GM21526 (cell line): ENCODE measurements at regions not wholly inside any gene's neighbourhood (a gene's known extent, or its start where the extent isn't known, plus 50 kb on each side); places are given as distances from the start of the nearest gene placed in this dataset.

Experiments used
- ATAC-seq: cut with Tn5 transposase; IDR thresholded peaks from one replicate; pipeline ENCODE4 v1.9.1; 2021; ENCODE audit warnings: moderate library complexity; ENCODE audit not compliant: unreplicated experiment, low FRiP score

DNA sequence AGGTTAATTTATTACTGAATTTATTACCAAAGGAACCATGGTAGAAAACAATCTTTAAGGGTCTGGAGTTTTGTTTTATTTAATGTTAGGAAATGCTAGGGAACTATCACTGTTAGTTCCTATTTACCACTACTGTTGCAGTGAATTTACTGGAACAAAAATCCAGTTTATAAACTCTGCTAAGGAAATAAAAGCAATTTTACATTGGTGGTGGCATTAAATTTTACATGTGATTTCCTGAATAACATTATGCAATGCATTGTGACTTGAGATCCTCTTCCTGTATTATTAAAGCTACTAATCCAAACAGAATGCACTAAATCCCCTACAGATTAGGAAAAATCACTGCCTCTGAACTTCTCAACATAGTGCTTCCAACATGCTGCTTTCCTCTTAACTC lies 599.5 kb upstream of the PTGER4 start:
- no peak for ATAC-seq

DNA sequence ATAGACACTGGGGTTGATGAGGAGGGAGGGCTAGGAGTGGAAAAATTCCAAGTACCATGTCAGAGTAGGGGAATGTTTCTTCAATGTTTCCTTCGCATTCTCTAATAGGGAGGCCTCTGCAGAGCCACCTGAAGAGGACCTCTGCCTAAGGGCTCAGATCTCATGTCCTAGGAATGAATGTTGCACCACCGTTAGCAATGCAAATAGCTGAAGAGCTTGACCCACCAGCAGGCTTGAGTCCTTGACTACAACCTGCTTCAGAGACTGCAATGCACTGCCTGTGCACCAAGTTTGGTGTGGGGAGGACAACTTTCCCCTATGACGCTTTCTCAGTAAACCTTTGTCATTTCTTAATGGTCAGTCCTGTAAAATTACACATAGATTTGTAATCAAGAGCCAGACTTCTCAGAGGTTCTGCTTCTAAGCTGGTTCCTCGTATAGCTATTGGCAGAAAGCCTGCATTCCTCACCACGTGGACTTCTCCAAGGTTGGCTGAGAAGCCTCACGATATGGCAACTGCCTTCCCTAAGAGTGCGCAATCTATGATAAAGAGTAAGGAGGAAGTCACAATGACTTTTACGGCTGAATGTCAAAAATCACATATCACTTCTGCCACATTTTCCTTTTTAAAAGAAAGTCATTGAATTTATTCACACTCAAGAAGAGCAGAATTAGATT lies 600.7 kb upstream of the PTGER4 start:
- ATAC-seq = no peak

DNA sequence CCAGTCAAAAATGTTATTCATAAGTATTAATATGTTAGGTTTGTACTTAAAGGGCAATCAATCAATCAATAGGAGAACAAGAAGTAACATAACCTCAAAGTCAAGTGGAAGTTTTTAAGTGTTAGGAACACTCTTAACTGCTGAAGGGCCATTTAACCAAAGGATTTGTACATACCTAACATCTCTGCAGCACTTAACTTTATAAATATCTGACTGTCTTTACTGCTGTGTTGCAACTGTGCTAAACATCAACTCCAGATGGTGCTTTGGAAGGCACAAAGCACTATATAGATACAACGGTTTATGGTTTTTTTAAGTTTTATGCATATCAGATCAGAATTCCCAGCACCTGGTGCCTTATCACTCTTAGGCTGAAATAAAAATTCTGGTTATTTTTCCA lies 604.9 kb upstream of the PTGER4 start:
- ATAC-seq = no peak

DNA sequence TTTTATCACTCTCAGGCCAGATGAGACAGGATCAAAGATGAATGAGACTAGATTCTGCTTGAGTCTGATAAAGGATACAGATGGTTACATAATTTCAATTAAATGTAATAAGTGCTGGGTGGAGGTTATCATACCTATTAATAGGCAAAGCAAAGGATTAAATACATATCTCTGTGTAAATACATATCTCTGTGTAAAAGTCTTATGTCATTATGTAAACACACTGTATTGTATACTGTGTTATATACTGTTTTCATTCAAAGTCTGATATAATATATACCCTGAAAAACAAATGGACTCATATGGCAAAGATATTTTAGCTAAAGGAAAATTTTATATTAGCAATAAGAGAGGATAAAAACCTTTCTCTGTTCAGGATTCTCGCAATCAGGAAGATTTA lies 605.8 kb upstream of the PTGER4 start:
- ATAC-seq = no peak

DNA sequence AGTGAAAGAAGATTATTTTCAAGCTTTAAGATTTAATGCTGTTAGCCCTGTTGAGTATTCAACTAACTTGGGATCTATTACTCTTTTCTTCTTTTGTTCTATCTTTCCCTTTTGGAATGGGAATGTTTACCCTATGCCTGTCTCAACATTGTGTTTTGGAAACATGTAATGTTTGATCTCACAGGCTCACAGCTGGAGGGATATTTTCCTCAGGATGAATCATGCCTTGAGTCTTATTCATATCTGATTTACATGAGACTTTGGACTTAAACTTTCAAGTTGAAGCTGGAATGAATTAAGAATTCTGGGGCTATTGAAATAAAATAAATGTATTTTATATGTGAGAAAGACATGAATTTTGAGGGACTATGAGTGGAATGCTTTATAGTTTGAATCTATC lies 607.8 kb upstream of the PTGER4 start:
- no peak for ATAC-seq

DNA sequence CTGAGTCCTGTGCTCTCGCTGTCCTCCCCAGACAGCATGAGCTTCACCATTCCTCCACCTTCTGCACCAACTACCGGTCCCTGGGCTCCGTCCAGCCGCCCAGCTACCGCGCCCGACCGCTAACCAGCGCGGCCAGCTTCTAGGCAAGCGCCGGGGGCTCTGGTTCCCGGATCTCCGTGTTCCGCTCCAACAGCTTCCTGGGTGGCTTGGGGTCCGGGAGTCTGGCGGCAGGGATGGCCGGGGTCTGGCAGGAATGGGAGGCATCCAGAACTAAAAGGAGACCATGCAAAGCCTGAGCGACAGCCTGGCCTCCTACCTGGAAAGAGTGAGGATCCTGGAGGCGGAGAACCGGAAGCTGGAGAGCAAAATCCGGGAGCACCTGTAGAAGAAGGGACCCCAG lies 613.1 kb upstream of the PTGER4 start:
- ATAC-seq = no peak

DNA sequence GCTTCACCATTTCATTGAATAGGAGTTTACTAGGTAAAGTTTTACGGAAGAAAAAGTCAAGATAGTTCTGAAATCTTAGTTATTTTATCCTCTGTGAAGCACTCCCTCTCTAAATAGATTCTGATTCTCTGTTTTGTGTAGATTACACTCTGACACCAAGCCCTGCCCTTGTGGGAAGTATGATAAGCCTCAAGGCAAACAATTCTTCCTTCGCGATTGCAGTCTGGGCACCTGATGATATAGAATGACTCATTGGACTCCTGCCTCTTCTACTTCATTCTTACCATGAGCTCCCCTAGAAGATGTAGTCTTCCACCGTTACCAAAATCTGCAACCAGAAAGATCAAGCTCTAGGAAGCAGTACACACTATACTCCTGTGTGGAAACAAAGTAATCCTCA lies 626.9 kb upstream of the PTGER4 start:
- no peak for ATAC-seq

DNA sequence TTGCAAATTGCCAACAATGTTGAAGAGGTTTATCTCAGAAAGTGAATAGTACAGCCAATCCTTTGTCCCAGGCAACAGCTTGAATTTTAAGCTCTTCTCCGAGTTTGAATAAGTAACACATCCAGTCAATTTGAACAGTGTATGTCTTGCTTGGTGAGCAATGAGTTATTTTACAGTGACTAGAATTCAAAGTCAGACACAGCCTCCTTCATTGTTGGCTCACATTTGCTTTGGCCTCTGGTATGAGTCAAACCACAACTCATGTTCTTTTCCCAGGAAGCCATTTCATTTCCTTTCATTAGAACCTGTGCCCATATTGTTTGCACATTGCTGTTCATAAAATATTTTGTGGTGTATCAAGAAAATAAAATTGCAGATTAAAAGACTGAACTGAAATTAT lies 622.0 kb upstream of the DAB2 start:
- no peak for ATAC-seq

DNA sequence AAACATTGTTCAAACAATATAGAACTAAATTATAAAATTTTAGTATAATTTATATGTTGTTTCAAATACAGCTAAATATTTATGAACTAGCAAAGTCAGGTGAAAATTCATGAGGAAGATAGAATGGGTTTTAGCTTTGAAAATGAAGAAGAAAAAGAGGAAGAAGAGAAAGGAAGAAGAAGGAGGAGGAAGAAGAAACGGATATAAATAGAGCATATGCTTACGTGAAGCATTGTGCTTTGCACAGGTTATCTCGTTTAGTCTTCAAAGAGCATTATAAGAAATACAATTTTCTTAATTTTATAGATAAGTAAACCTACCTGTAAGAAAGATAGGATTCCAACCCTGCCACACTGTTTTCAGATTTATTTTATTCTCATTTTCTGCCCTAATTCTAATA lies 620.6 kb upstream of the DAB2 start:
- ATAC-seq = no peak

DNA sequence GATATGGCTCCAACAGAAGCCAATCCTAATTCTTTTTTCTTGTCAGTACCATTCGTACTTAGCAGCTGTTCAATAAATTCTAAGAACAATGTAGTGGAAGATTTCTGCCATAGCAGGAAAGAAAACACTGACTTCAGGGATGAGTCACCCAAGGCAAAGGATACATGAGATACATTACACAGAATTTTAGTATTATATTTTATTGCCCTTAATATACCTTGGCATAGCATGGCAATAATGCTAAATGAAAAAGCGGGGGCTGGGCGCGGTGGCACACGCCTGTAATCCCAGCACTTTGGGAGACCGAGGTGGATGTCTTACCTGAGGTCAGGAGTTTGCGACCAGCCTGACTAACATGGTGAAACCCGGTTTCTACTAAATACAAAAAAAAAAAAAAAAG lies 619.1 kb upstream of the DAB2 start:
- no peak for ATAC-seq

DNA sequence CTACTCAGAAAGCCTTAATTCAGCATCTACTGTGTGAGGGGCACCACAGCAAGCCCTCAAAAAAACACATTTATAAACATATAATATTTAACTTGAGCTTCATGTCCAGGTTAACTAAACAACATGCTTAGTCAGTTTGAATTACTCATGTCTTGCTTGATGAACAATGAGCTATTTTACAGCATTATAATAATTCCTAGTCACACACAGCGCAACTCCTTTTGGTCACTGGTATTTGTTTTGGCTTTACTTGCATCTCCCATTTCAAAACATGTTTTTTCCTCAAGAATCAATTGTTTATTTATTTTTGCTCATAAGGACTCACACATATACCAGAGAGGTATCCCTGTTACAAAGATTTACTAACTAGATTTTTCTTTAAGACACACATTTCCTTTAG lies 616.7 kb upstream of the DAB2 start:
- no peak for ATAC-seq

DNA sequence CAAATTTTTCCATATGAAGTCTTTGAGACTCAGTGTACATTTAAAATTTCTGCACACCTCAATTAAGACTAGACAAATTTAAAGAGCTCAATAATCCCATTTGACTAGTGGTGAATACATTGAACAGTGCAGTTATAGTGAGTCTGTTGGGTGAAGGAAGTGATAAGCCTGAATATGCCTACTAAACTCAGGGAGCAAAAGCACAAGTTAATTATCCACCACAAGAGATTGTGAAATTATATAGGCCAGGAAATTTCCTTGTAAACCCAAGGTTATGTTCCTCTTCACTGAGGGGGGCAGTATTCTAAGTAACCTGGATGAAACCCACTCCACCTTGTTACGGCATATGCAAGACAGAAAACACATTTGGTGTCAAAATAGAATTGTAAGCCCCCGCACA lies 612.9 kb upstream of the DAB2 start:
- no peak for ATAC-seq

DNA sequence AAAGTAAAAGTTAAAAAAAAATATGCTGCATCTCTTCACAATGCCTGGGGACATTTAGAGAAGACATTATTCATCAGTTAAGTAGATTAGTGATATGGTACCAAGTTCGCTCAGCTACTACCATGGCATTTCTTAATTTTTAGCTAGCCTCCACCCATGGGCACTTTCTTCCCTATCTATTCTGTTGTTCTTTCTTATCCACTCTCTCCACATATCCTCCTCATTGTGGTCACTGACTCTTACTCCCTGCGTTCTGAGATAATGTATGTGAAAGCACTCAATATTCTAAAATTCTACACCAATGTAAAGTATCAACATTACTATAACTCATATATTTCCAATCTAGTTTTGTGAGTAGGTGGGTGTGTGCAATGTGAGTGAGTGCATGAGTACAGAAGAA lies 609.7 kb upstream of the DAB2 start:
- ATAC-seq = no peak

DNA sequence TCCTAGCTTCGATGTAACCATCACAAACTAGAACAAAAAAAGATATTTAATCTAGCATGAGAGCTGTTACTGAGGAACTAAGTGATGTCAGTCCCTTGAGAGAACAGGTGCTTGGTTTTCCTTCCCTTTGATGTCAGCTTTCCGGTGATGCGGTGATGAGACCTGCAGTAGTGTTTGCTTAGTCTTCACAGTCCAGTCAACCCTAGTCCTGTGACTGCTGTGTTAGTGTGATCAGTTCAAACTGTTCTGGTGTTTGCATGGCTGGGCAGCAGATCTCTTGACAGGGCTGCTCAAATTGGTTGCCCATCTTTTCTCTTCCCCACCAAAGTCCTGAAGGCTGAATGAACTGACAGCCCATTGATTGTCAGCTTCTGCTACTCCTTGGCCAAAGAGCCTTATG lies 608.6 kb upstream of the DAB2 start:
- peak; percentile 88 for ATAC-seq

DNA sequence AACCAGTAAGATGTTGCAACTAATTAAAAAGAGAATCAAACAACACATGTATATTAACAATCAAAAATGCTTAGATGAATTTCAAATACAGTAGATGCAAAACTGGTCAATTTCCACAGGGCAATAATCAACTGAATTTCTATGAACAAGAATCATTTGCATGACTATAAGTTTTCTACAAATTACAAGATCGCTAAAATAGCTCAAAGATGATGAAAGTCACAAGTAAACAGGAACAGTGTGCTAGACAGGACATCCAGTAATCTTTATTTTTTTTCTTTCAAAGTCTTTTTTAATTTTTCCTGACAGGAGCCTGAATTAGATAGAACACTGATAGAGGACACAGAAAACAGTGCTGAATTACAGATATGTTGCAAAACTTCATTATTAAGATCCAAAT lies 608.2 kb upstream of the DAB2 start:
- ATAC-seq = no peak

DNA sequence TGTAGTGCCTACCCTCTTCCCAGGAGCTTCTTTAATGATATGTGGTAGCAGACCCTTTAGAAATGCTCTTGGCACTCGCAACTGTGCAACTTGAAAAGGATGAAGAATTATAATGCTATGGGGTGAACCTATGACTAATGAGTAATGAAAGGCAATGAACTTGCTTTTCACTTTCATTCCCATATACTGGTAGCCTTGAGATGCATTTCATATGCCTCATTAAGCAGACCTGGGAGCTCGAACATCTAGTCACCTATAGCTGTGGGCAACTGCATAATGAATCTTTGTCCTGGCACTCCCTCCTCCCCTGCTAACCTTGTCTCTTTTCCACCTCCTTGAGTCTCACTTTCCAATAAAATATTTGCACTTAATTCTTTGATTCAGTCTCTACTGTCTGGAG lies 605.9 kb upstream of the DAB2 start:
- no peak for ATAC-seq

DNA sequence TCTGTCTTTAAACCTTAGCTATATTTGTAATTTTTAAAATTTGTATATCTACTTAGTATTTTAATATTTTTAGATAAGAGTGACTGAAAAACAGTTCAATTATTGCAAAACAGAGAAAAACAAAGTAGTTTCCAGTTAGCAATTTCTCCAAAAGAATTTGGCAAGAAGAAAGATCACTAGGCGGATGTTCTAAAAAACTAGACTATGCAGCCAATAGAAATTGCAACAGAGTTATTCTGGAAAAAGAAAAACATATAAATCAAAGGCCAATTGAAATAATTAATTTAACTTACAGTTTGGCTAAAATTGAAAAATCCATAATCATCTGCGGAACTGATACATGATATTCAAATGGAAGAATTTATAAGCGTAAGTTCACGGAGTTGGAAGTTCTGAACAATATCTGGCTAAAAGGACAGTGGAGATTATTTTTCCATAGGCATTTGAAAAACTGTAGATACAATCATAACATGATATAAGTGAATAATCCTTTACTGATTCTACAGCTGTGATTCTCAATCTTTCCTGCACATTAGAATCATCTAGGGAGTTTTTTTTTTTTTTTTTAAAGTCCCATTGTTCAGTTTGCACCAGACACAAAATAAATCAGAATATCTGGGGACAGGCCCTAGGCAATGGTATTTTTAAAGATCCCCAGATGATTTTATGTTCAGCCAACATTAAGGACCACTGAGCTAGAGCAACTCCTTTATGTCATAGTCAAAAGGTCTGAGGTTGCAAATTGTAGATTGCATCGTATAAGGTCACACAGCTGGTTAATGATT lies 605.1 kb upstream of the DAB2 start:
- ATAC-seq = no peak

DNA sequence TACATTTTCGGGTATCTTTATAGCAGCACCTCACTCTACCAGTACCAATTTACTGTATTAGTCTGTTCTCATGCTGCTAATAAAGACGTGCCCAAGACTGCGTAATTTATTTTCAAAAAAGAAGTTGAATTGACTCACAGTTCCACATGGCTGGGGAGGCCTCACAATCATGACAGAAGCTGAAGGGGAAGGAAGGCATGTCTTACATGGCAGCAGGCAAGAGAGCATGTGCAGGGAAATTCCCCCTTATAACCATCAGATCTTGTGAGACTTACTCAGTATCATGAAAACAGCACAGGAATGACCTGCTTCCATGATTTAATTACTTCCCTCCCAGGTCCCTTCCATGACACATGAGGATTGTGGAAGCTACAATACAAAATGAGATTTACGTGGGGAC lies 602.6 kb upstream of the DAB2 start:
- ATAC-seq = no peak

DNA sequence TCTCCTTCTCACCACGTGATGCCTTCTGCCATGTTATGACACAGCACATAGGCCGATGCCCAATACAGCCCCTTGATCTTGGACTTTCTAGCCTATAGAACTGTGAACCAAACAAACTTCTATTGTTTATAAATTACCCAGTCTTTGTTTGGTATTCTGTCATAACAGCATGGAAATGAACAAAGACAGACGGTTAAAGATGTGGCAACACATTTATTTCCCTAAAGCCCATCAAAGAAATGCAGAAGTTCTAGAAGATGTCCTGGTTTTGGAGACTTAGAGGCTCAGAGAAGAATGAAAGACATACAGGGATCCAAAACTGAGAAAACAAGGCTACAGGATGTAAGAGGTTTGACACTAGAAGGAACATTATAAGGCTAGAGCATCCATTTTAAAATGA lies 600.8 kb upstream of the DAB2 start:
- no peak for ATAC-seq

DNA sequence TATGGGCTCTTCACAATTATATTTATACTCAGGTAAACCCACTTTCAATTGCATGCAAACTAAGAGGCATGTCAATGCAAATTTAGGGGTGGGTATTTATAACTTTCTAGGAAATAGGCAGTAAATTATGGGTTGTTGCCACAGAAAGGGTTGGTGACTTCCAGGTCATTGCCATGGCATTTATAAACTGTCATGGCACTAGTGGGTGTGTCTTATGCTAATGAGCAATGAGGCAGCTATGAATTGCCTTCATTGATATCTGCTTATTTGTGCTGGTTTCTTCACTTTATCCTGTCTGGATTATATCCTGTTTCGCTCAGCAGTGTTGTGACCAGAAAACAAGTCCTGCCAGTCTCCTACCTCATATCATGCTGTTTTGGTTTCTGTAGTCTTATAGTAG lies 597.3 kb upstream of the DAB2 start:
- no peak for ATAC-seq

DNA sequence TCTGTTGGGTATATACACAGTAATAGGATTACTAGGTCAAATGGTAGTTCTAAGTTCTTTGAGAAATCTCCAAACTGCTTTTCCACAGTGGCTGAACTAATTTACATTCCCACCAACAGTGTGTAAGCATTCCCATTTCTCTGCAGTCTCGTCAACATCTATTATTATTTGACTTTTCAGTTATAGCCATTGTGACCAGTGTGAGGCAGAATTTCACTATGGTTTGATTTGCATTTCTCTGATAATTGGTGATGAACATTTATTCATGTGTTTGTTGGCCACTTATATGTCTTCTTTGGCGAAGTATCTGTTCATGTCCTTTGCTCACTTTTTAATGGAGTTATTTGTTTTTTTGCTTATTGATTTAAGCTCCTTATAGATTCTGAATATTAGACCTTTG lies 596.2 kb upstream of the DAB2 start:
- no peak for ATAC-seq

DNA sequence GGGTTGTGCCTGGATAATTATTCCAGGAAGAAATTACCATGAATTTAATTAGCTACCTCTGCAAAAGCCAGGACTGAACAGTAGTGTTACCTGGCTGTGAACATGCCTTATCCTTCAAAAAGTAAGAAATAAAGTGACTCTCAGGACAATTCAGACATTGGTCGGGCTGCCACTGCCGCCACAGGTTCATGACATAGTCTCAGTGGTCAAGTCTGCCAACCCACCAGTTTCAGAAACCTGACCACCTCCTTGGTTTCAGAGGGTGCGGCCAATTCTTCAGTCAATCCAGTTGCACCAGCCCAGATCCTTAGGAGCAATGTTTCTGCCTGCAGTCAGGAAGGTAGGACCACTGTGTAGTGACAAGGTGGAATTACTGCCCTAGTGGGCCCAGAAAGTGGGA lies 593.1 kb upstream of the DAB2 start:
- ATAC-seq = no peak
